Body of pancreas (tissue), 4 donors: ENCODE measurements at regions not wholly inside any gene's neighbourhood (a gene's known extent, or its start where the extent isn't known, plus 50 kb on each side); places are given as distances from the start of the nearest gene placed in this dataset.

Experiments
- ATAC-seq: fragments of 150-250 bp; one replicate; pipeline ENCODE4 v1.9.1; 2016
- DNase-seq, 4 donors: peaks; one replicate each; pipeline ENCODE4 v3.0.0-alpha.2; 2019
- H3K27ac ChIP-seq, 4 donors: fragments of 200-600 bp; sonication (generic); 1 replicate in 3 of 4; 2 replicates in 1 of 4; pipeline versions ENCODE4 v1.5.1 to v1.6.1; 2016 to 2019; ENCODE audit warnings: mild to moderate bottlenecking in 1 of 4, mixed read lengths in 1 of 4, moderate library complexity in 1 of 4
- H3K27me3 ChIP-seq, 2 donors: fragments of 200-600 bp; sonication (generic); one replicate each; pipeline ENCODE4 v1.6.0; 2016; ENCODE audit warnings: mild to moderate bottlenecking in 1 of 2
- H3K36me3 ChIP-seq, 2 donors: fragments of 200-600 bp; sonication (generic); replicated peaks in 1 of 2; 2 replicates each; pipeline ENCODE4 v1.5.1; 2016; ENCODE audit warnings: low read depth in 2 of 2; ENCODE audit not compliant: insufficient read depth in 1 of 2
- H3K4me1 ChIP-seq: fragments of 200-600 bp; sonication (generic); one replicate; pipeline ENCODE4 v1.6.0; 2016
- H3K4me3 ChIP-seq, 2 donors: fragments of 200-600 bp; sonication (generic); 1 replicate in 1 of 2; 2 replicates in 1 of 2; pipeline ENCODE4 v1.5.1; 2016 to 2019
- H3K9me3 ChIP-seq, 3 donors: fragments of 200-600 bp; sonication (generic); 1 replicate in 2 of 3; 2 replicates in 1 of 3; pipeline ENCODE4 v1.5.1; 2016
- CTCF ChIP-seq, 7 experiments: fragments of 450-650 bp in 4 of 7; fragments of 200-600 bp in 3 of 7; sonication (generic) in 3 of 7; IDR thresholded peaks; one replicate each; pipeline ENCODE4 v1.5.1; 2016 to 2019; ENCODE audit warnings: antibody characterized with exemption in 7 of 7
- POLR2A ChIP-seq, 3 donors: fragments of 450-650 bp; IDR thresholded peaks; one replicate each; pipeline ENCODE4 v1.6.1; 2016; ENCODE audit warnings: antibody characterized with exemption in 3 of 3, mild to moderate bottlenecking in 2 of 3
- WGBS, 2 donors: methylation state at CpG; one replicate each; pipeline ENCODE4 v1.1.5; 2017; 5-methylcytosine and 5-hydroxymethylcytosine counted together
- intact Hi-C: fragments of 100-400 bp; cut with DNase I; formaldehyde crosslinking; loops from one replicate; pipeline ENCODE4 v1.15.1; 2023

GRCh38 chr6:165969184-165969583 is 198.5 kb downstream of the TBXT start:
- no peak for DNase-seq
- Histone ChIP-seq H3K4me1 (no peaks in the 10 kb centered on the region), H3K27me3 (no peaks in the 10 kb centered on the region), H3K4me3 (no peak overlapping the region), H3K9me3 (no peaks in the 10 kb centered on the region), H3K27ac (no peak overlapping the region), H3K36me3 (no peaks in the 10 kb centered on the region)
- intact Hi-C loops = no loop called here
- WGBS, 2 donors = 73 to 80% methylated on average over 6 of the region's 6 CpGs
- TF ChIP-seq CTCF (IDR thresholded peaks at IDR 0.05) (no peak), POLR2A (IDR thresholded peaks at IDR 0.05) (no peak)
- no peak for ATAC-seq

GRCh38 chr6:165968408-165968807 is 199.2 kb downstream of the TBXT start:
- no peak for TF ChIP-seq POLR2A (IDR thresholded peaks at IDR 0.05)
- 74 to 79% methylated on average over 3 of the region's 3 CpGs for WGBS, 2 donors
- Histone ChIP-seq H3K4me1 (no peaks in the 10 kb centered on the region), H3K9me3 (no peaks in the 10 kb centered on the region), H3K4me3 (no peak overlapping the region), H3K36me3 (no peaks in the 10 kb centered on the region), H3K27me3 (no peaks in the 10 kb centered on the region), H3K27ac (no peak overlapping the region)
- intact Hi-C loops = no loop called here
- no peak for ATAC-seq
- no peak for DNase-seq

- no peak overlapping the region for H3K27ac ChIP-seq
- intact Hi-C loops = no loop called here
- ATAC-seq (no peak), DNase-seq (no peak)
- H3K27me3 ChIP-seq = no peaks in the 10 kb centered on the region
- no peak overlapping the region for H3K4me3 ChIP-seq
- no peaks in the 10 kb centered on the region for H3K9me3 ChIP-seq
- 61 to 70% methylated on average over 5 of the region's 5 CpGs for WGBS, 2 donors
- H3K36me3 ChIP-seq = no peaks in the 10 kb centered on the region
- H3K4me1 ChIP-seq = no peaks in the 10 kb centered on the region
- TF ChIP-seq CTCF (IDR thresholded peaks at IDR 0.05) = no peak
- no peak for TF ChIP-seq POLR2A (IDR thresholded peaks at IDR 0.05)
Measured at GRCh38 chr6:165967810-165968407, 199.7 kb downstream of the TBXT start.

- Histone ChIP-seq H3K9me3 (no peaks in the 10 kb centered on the region), H3K36me3 (no peaks in the 10 kb centered on the region), H3K27ac (no peak overlapping the region), H3K27me3 (no peaks in the 10 kb centered on the region), H3K4me3 (no peak overlapping the region), H3K4me1 (no peaks in the 10 kb centered on the region)
- no peak for TF ChIP-seq CTCF (IDR thresholded peaks at IDR 0.05)
- TF ChIP-seq POLR2A (IDR thresholded peaks at IDR 0.05) = no peak
- no peak for ATAC-seq
- intact Hi-C loops = no loop called here
- 21 to 28% methylated on average over 6 of the region's 6 CpGs for WGBS, 2 donors
- DNase-seq = no peak
Measured at GRCh38 chr6:165963750-165964149, 203.9 kb downstream of the TBXT start.

GRCh38 chr6:165962366-165962765 is 205.3 kb downstream of the TBXT start:
- no peak for TF ChIP-seq POLR2A (IDR thresholded peaks at IDR 0.05)
- no peak for TF ChIP-seq CTCF (IDR thresholded peaks at IDR 0.05)
- WGBS, 2 donors = 60 to 71% methylated on average over 7 of the region's 7 CpGs
- no peaks in the 10 kb centered on the region for H3K9me3 ChIP-seq
- H3K4me3 ChIP-seq = no peak overlapping the region
- H3K4me1 ChIP-seq = no peaks in the 10 kb centered on the region
- ATAC-seq = no peak
- no peak overlapping the region for H3K27ac ChIP-seq
- intact Hi-C loops = no loop called here
- DNase-seq = no peak
- H3K36me3 ChIP-seq = no peaks in the 10 kb centered on the region
- H3K27me3 ChIP-seq = no peaks in the 10 kb centered on the region
